ENCODE measurements at regions not wholly inside any gene's neighbourhood (a gene's known extent, or its start where the extent isn't known, plus 50 kb on each side); places are given as distances from the start of the nearest gene placed in this dataset.

DNA sequence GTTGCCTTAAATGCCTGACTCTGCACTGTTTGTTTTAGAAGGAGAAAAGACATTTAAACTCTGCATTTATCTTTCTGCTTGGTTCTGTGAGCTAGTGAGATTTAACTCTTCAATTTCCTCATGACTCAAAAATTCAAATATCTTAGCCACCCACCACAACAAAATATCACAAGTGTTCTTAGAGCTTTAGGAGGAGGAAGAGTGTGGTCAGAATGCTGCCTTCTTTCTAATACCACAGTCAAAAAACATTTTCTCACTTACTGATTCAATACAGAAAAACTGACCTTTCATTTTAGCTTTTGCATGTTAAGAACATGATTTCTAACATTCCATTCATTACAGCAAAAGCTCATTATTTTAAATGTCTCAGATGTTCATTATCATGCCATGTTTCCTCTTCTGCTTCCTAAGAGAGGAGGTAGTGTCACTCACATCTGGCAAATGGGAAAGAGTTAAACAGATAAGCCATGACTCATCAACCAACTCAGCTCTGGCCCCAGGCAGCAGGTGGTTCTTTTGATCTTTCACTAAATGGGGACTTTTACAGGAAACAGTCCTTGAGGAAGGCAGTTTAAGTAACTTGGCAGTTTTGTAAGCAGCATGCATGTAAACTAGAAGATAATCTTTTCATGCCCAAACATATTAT, 56.4 kb upstream of the RNU6-8 start:
- TF ChIP-seq POLR2AphosphoS5 (IDR thresholded peaks at IDR 0.05) (no peak), POLR2A (IDR thresholded peaks at IDR 0.05) (no peak)
- TF ChIP-seq, protein P1, sequence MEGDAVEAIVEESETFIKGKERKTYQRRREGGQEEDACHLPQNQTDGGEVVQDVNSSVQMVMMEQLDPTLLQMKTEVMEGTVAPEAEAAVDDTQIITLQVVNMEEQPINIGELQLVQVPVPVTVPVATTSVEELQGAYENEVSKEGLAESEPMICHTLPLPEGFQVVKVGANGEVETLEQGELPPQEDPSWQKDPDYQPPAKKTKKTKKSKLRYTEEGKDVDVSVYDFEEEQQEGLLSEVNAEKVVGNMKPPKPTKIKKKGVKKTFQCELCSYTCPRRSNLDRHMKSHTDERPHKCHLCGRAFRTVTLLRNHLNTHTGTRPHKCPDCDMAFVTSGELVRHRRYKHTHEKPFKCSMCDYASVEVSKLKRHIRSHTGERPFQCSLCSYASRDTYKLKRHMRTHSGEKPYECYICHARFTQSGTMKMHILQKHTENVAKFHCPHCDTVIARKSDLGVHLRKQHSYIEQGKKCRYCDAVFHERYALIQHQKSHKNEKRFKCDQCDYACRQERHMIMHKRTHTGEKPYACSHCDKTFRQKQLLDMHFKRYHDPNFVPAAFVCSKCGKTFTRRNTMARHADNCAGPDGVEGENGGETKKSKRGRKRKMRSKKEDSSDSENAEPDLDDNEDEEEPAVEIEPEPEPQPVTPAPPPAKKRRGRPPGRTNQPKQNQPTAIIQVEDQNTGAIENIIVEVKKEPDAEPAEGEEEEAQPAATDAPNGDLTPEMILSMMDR (IDR thresholded peaks at IDR 0.05): no peak
